HG03159 (cell line): ENCODE measurements at regions not wholly inside any gene's neighbourhood (a gene's known extent, or its start where the extent isn't known, plus 50 kb on each side); places are given as distances from the start of the nearest gene placed in this dataset.

Experiments
- ATAC-seq: cut with Tn5 transposase; IDR thresholded peaks from one replicate; pipeline ENCODE4 v1.9.1; 2021; ENCODE audit warnings: mild to moderate bottlenecking, moderate library complexity; ENCODE audit not compliant: unreplicated experiment

DNA sequence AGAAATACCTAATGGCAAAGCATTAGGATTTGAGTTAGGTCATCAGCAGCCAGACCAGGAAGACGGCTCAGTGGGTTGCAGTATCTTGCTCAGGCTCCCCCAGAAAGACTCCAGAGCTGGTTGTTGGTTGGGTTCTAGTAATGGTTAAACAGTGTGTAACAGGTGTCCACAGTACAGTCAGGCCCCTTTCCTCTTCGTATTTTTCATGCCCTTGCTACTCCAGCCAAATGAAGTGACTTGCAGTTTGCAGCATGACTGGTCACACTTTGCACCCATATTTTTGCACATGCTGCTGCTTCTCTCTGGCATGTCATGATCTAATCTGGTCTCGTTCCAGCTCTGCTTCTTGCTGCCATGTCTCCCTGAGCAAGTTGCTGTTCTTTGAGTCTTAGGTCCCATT, 60.6 kb upstream of the TRPC7 start:
- no peak for ATAC-seq

DNA sequence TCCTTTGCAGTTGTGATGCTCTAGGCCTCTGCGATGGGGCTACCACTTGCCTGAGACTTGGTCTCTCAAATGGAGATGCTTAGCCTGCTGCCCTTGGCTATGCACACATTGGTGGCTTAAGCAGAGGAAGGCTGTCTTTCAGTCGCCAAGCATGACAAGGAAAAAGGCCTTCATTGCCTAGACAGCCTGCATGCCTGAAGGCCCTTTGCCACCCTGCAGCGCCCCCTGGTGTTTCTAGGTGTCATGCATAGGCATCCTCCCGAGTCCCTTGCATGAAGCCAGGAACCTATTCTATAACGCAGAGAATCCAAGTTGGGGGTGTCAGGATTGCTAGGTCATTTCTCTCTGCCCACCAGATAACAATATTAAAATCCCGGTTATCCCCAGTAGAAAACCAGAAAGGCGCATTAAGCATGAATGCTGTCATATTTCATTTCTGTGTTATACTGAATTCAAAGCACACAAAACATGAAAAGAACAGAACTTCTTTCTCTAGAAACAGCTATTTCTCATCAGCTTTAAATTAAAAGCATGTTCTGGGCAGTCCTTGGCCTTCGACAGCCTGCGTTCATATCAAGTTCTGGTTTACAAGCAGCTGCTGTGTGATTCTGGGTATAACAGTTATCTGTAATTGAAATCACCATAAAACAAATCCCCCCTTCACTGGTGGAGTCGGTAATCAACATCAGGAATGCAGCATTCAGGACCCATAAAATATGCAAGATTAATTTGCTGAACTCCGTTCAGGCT, 59.7 kb upstream of the TRPC7 start:
- ATAC-seq, result peak; percentile 94

DNA sequence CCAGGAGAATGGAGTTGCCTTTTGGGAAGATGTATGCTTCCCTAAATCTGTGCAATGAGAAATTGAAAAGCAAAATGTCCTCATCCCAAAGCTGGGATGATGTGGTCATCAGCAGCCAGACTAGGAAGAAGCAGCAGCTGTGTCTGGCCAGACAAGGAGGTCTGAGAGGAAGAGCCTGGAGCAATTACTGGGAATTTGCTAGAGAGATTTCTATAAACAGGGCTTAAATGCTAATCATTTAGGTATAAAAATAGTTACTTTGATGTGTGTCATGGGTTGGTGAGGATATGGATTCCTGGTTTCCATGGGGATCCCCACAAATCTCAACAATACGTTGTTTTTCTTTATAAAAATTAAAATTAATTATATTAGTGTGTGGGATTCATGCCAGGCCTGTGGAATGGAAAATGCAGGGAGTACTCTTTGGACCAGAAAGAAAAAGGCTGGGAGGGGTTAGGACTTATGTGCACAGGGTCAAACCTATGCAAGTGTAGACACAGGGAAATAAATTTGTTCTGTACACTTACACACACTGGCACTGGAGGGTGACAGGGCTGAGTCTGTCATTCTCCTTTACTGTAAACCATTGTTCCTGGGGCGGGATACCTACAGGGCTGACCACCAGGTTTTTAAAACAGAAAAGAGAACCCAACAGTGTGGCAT, 58.7 kb upstream of the TRPC7 start:
- ATAC-seq, result no peak

DNA sequence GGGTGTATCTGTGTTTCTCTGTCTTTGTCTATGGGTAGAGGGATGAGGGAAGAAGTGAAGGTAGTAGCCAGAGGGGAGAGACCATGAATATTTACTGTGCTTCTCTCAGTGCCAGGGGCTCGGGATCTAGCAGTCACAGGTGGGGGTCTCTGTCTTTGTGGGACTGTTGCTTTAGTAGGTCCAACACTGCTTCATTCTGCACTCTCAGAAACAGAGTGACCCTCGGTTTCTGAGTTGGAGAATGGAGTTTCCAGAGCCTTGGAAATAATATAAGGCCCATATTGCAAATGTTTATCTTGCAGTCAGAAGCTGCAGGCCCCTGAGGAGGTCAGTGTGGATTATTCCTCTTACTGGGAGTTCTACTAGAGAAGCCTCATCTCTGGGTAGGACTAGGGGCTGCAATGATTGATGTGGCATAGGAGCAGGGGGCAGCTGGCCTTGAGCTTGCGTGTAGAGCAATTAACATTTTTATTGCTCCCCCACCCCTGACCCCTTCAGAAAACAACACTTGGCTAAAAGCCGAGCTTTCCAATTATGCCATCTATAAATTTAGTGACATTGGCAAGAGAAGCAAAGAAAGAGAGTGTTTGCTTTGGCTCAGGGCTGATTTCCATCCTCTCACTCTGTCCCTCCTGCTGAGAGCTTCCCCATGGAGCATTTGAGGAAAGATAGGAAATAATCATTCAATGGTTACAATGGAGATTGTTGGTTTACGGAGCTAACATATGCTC, 55.0 kb upstream of the TRPC7 start:
- no peak for ATAC-seq

DNA sequence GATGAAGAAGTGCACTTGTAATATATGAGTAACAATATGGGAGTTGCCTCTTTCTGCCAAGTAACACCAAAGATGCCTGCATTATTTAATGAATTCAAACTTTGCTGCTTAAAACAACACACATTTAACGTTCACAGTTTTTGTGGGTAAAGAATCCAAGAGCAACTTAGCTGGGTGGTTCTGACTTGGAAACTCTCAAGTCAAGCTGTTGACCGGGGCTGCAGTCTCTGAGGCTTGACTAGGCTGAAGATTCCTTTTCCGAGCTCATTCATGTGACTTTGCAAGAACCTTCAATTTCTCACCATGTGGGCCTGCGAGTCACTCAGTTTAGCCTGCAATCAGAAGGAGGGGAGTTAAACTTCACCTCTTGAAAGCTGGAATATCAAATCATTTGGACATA, 53.0 kb upstream of the TRPC7 start:
- ATAC-seq, result no peak
